Astrocyte of the cerebellum (primary cell): ENCODE measurements at regions not wholly inside any gene's neighbourhood (a gene's known extent, or its start where the extent isn't known, plus 50 kb on each side); places are given as distances from the start of the nearest gene placed in this dataset.

ENCODE experiments used
- DNase-seq: peaks from one replicate; pipeline ENCODE4 v3.0.0-alpha.2; 2011; ENCODE audit warnings: low read depth
- H3K4me3 ChIP-seq: 2 replicates; pipeline ENCODE4 v1.5.1; 2011; ENCODE audit warnings: mild to moderate bottlenecking, low read depth, low read length, moderate library complexity
- in situ Hi-C: cut with HindIII; loops from 2 replicates; pipeline ENCODE4 v1.10.0; 2017; ENCODE audit warnings: low sequenced_read_pairs
- TF ChIP-seq, protein P1 (sequence below): IDR thresholded peaks from 2 replicates; pipeline ENCODE4 v1.5.1; 2012; ENCODE audit warnings: low read length, low read depth, moderate library complexity, mild to moderate bottlenecking; ENCODE audit errors: missing control alignments

DNA sequence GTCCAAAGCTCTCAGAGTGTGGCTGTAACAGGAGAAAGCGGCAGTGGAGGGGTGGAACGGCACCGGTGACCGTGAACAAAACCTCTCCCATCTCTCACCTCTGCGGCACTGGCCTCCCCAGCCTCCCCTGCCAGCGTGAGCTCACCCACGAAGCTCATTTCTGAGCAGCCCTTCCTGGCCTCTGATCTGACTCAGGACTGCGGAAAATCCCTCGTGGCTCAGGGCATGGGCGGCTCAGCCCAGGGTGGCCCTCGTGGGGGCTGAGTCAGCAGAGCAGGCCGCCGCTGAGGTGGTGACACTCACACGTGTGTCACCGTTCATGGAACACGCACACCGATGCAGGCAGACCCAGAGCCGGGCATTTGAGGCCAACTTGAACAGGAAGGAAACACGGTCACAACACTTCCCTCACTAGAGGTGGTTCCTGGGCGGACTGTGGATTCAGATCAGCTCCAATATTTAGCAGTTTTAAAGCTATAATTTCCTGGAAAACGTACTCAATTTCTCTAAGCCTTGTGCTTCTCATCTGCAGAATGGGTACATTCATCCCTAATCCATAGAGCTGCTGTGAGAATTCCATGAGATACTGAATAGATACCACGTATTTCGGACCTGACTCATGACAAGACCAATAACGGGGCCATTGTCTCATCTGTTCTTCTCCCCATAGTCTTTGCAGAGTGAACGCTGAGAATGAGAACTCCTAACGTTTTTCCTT, 115.0 kb upstream of the TMPRSS2 start:
- TF ChIP-seq, protein P1, sequence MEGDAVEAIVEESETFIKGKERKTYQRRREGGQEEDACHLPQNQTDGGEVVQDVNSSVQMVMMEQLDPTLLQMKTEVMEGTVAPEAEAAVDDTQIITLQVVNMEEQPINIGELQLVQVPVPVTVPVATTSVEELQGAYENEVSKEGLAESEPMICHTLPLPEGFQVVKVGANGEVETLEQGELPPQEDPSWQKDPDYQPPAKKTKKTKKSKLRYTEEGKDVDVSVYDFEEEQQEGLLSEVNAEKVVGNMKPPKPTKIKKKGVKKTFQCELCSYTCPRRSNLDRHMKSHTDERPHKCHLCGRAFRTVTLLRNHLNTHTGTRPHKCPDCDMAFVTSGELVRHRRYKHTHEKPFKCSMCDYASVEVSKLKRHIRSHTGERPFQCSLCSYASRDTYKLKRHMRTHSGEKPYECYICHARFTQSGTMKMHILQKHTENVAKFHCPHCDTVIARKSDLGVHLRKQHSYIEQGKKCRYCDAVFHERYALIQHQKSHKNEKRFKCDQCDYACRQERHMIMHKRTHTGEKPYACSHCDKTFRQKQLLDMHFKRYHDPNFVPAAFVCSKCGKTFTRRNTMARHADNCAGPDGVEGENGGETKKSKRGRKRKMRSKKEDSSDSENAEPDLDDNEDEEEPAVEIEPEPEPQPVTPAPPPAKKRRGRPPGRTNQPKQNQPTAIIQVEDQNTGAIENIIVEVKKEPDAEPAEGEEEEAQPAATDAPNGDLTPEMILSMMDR = no peak
- no peak overlapping the region for H3K4me3 ChIP-seq
- in situ Hi-C loops = loop anchor here (25.0 kb wide), 1 partner anchor 314 kb away; no protein-coding TSS in a partner anchor
- no peak for DNase-seq

DNA sequence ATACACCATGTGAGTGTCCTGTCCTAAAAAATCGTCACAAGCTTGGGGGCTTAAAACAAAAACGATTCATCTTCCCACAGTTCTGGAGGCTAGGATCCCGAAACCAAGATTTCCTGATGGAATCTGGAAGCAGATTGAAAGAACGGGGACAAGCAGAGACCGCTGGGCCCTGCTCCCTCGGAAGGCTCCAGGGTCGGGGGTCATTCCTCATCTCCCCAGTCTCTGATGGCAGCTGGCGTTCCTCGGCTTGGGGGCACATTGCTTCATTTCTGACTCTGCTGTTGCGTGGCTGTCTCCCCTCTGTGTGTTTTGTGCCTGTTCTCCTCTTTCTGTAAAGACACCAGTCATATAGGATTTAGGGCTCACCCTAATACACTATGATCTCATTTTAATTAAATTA, 114.2 kb upstream of the TMPRSS2 start:
- TF ChIP-seq, protein P1 = no peak
- in situ Hi-C loops = loop anchor here (25.0 kb wide), 1 partner anchor 315 kb away; no protein-coding TSS in a partner anchor
- no peak for DNase-seq
- H3K4me3 ChIP-seq = no peak overlapping the region

DNA sequence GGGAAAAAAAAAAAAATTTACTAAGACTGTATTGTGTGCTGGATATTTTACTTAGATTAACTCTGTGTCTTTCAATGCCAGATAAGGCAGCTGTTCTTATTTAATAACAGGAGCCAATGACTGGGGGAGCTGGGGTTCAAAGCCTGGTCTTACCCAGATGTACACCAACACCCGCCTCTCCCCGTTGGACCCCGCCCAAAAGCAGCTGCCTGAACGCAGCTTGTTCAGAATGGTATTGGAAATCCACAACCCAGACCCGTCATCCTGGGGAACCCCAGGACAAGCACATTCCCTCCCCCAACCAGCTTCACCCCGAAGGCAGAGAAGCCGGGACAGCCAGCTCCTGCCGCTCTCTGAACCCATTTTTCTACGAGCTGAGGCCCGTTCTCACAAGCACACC, 113.6 kb upstream of the TMPRSS2 start:
- DNase-seq = no peak
- in situ Hi-C loops = loop anchor here (25.0 kb wide), 1 partner anchor 316 kb away; no protein-coding TSS in a partner anchor
- no peak overlapping the region for H3K4me3 ChIP-seq
- TF ChIP-seq, protein P1 = no peak

DNA sequence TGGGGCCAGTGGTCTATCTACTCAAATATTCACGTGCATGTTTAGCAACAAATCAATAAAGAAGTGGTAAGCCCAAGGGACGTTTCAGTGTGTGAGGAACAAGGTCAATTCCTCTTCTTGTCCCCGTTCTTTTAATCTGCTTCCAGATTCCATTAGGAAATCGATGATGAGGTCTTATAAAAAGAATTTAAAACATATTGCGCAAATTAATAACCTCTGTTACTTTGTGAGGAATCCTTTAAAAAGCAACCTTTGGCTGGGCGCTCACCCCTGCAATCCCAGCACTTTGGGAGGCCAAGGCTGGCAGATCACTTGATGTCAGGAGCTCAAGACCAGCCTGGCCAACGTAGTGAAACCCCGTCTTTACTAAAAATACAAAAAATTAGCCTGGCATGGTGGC, 113.0 kb upstream of the TMPRSS2 start:
- H3K4me3 ChIP-seq = no peak overlapping the region
- in situ Hi-C loops = loop anchor here (25.0 kb wide), 1 partner anchor 316 kb away; no protein-coding TSS in a partner anchor
- no peak for DNase-seq
- TF ChIP-seq, protein P1 = no peak

DNA sequence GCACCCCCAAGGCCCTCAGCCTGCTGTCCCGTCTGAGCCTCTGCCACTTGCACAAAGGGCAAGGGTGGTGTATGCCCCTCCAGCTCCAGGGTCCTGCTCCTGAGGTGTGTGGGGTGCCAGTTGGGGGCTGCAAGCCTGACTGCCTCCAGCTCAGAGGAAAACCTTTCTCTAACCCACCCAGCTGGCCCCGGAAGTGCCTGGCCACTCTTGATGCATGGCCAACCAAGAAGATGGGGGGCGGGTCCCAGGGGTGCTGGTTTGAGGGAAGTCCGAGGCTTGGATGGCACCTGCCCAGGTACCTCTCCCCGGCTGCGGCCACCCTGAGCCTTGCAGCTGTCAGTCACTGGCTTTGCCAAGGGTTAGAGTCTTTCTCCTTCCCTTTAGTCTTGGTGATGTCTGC, 112.6 kb upstream of the TMPRSS2 start:
- no peak for DNase-seq
- no peak overlapping the region for H3K4me3 ChIP-seq
- TF ChIP-seq, protein P1 = no peak
- in situ Hi-C loops = loop anchor here (25.0 kb wide), 1 partner anchor 317 kb away; no protein-coding TSS in a partner anchor

DNA sequence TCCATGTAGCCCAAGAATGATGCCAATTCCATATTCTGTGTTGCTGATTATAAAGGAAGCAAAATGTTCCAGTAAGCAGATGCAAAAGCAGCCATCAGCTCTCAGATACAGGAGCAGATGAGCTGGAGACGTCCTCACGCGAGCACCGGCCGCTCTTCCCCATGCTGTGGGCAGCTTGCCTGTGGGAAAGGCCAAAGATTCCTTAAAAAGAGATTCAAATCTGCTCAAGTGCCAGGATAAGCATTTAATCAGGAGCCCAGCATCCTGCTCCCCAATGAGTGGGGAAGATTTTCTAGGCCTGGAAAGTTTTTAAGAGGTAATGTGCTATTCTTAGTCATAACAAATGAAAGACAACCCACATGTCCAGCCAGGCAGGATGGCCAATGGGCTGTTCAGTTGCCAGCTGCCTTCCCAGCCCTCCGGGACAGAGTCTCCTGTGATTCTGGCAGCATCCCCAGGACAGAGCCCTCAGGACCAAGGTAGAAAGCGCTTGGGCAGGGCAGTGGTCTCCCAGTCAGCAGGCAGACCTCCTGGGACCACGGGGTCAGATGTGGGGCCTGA, 108.2 kb upstream of the TMPRSS2 start:
- in situ Hi-C loops = loop anchor here (25.0 kb wide), 1 partner anchor 321 kb away; no protein-coding TSS in a partner anchor
- no peak overlapping the region for H3K4me3 ChIP-seq
- DNase-seq = peak; percentile 69
- TF ChIP-seq, protein P1 = no peak
